HUES6 (cell line): ENCODE measurements at regions not wholly inside any gene's neighbourhood (a gene's known extent, or its start where the extent isn't known, plus 50 kb on each side); places are given as distances from the start of the nearest gene placed in this dataset.
"Not testable (repeated sequence)": the region's sequence is repeated elsewhere in the genome, so short reads cannot be mapped to it uniquely, and the experiment has no call there.

Experiments
- H3K27ac ChIP-seq: 2 replicates; pipeline ENCODE4 v1.7.0; 2013; ENCODE audit warnings: low read depth, mild to moderate bottlenecking, low read length, inconsistent platforms
- H3K27me3 ChIP-seq: 2 replicates; pipeline ENCODE4 v1.6.1; 2013; ENCODE audit warnings: low read length; ENCODE audit not compliant: control insufficient read depth, insufficient read depth
- H3K36me3 ChIP-seq: 2 replicates; pipeline ENCODE4 v1.6.1; 2013; ENCODE audit warnings: low read length; ENCODE audit not compliant: control insufficient read depth, insufficient read depth
- H3K4me1 ChIP-seq: 2 replicates; pipeline ENCODE4 v1.6.1; 2013; ENCODE audit warnings: low read length; ENCODE audit not compliant: control insufficient read depth, insufficient read depth
- H3K4me3 ChIP-seq: 2 replicates; pipeline ENCODE4 v1.5.1; 2013; ENCODE audit warnings: low read depth, low read length
- H3K9ac ChIP-seq: one replicate; pipeline ENCODE4 v1.6.1; 2013; ENCODE audit warnings: mild to moderate bottlenecking, low read length
- H3K9me3 ChIP-seq: 2 replicates; pipeline ENCODE4 v1.6.1; 2013; ENCODE audit warnings: low read depth, low read length; ENCODE audit not compliant: control insufficient read depth, insufficient read depth

GRCh38 chr7:29649876-29650275, 86.2 kb downstream of the PRR15 start:
- H3K4me1 ChIP-seq, result no peaks in the 10 kb centered on the region; the same call in 1 of the 2 replicates
- no peak overlapping the region for H3K4me3 ChIP-seq
- H3K9ac ChIP-seq, result no peak overlapping the region

GRCh38 chr7:29651477-29651876, 87.8 kb downstream of the PRR15 start:
- no peak overlapping the region for H3K9ac ChIP-seq
- H3K27ac ChIP-seq, result no peak overlapping the region
- no peaks in the 10 kb centered on the region; the same call in 1 of the 2 replicates for H3K4me1 ChIP-seq
- no peaks in the 10 kb centered on the region for H3K27me3 ChIP-seq
- no peaks in the 10 kb centered on the region for H3K36me3 ChIP-seq
- H3K9me3 ChIP-seq, result no peaks in the 10 kb centered on the region
- H3K4me3 ChIP-seq, result no peak overlapping the region

More at GRCh38 chr7:29649876-29650275, 86.2 kb downstream of the PRR15 start:
- Histone ChIP-seq H3K36me3 (no peaks in the 10 kb centered on the region), H3K9me3 (no peaks in the 10 kb centered on the region), H3K27me3 (no peaks in the 10 kb centered on the region), H3K27ac (no peak overlapping the region)

GRCh38 chr7:29652556-29652955, 88.9 kb downstream of the PRR15 start:
- Histone ChIP-seq H3K27me3 (no peaks in the 10 kb centered on the region), H3K4me3 (no peak overlapping the region), H3K9ac (no peak overlapping the region), H3K9me3 (no peaks in the 10 kb centered on the region), H3K36me3 (no peaks in the 10 kb centered on the region), H3K27ac (no peak overlapping the region), H3K4me1 (no peaks in the 10 kb centered on the region)

- H3K9ac ChIP-seq, H3K4me3 ChIP-seq, H3K36me3 ChIP-seq, H3K27me3 ChIP-seq, H3K27ac ChIP-seq, H3K4me1 ChIP-seq, H3K9me3 ChIP-seq: not testable (repeated sequence)
Measured at GRCh38 chr7:29654340-29654739, 90.7 kb downstream of the PRR15 start.

- no peak overlapping the region for H3K9ac ChIP-seq
- no peaks in the 10 kb centered on the region for H3K27me3 ChIP-seq
- no peak overlapping the region for H3K27ac ChIP-seq
- no peaks in the 10 kb centered on the region for H3K36me3 ChIP-seq
- no peaks in the 10 kb centered on the region for H3K9me3 ChIP-seq
- no peak overlapping the region for H3K4me3 ChIP-seq
- H3K4me1 ChIP-seq, result no peaks in the 10 kb centered on the region
Measured at GRCh38 chr7:29657288-29657687, 93.7 kb downstream of the PRR15 start.

- no peak overlapping the region for H3K4me3 ChIP-seq
- no peak overlapping the region for H3K27ac ChIP-seq
- no peak overlapping the region for H3K9ac ChIP-seq
Measured at GRCh38 chr7:29657856-29658255, 94.2 kb downstream of the PRR15 start.

GRCh38 chr7:29659213-29659612, 95.6 kb downstream of the PRR15 start:
- H3K9ac ChIP-seq, H3K4me1 ChIP-seq, H3K27ac ChIP-seq, H3K4me3 ChIP-seq, H3K27me3 ChIP-seq, H3K9me3 ChIP-seq, H3K36me3 ChIP-seq: not testable (repeated sequence)

More at GRCh38 chr7:29657856-29658255, 94.2 kb downstream of the PRR15 start:
- no peaks in the 10 kb centered on the region for H3K36me3 ChIP-seq
- no peaks in the 10 kb centered on the region for H3K4me1 ChIP-seq
- H3K27me3 ChIP-seq, result no peaks in the 10 kb centered on the region
- H3K9me3 ChIP-seq, result no peaks in the 10 kb centered on the region

GRCh38 chr7:29662899-29663298, 99.3 kb downstream of the PRR15 start:
- not testable (repeated sequence) for H3K36me3 ChIP-seq, H3K27ac ChIP-seq, H3K4me1 ChIP-seq, H3K9ac ChIP-seq, H3K9me3 ChIP-seq, H3K4me3 ChIP-seq, H3K27me3 ChIP-seq

GRCh38 chr7:29664999-29665398, 101.4 kb downstream of the PRR15 start:
- H3K9me3 ChIP-seq, H3K9ac ChIP-seq, H3K4me1 ChIP-seq, H3K4me3 ChIP-seq, H3K27me3 ChIP-seq, H3K27ac ChIP-seq, H3K36me3 ChIP-seq: not testable (repeated sequence)

GRCh38 chr7:29667096-29667669, 103.5 kb downstream of the PRR15 start:
- H3K27ac ChIP-seq, H3K9ac ChIP-seq, H3K27me3 ChIP-seq, H3K4me3 ChIP-seq, H3K4me1 ChIP-seq, H3K36me3 ChIP-seq, H3K9me3 ChIP-seq: not testable (repeated sequence)

GRCh38 chr7:29671286-29671685, 107.7 kb downstream of the PRR15 start:
- not testable (repeated sequence) for H3K27ac ChIP-seq, H3K9ac ChIP-seq, H3K4me1 ChIP-seq, H3K9me3 ChIP-seq, H3K36me3 ChIP-seq, H3K4me3 ChIP-seq, H3K27me3 ChIP-seq

GRCh38 chr7:29673635-29674034, 110.0 kb downstream of the PRR15 start:
- H3K27ac ChIP-seq, H3K36me3 ChIP-seq, H3K27me3 ChIP-seq, H3K4me1 ChIP-seq, H3K4me3 ChIP-seq, H3K9ac ChIP-seq, H3K9me3 ChIP-seq: not testable (repeated sequence)
